ENCODE measurements at regions not wholly inside any gene's neighbourhood (a gene's known extent, or its start where the extent isn't known, plus 50 kb on each side); places are given as distances from the start of the nearest gene placed in this dataset.

GRCh38 chr3:127383656-127384179 lies 95.9 kb upstream of the PRR20G start:
- TF ChIP-seq EZH2 (IDR thresholded peaks at IDR 0.05; ENCODE audit: insufficient read depth, low read length), result no peak
- TF ChIP-seq CTCF (IDR thresholded peaks at IDR 0.05; ENCODE audit: insufficient read depth, low read depth, low read length), result no peak
